GM12892 (cell line): ENCODE measurements at regions not wholly inside any gene's neighbourhood (a gene's known extent, or its start where the extent isn't known, plus 50 kb on each side); places are given as distances from the start of the nearest gene placed in this dataset.
"Not testable (repeated sequence)": the region's sequence is repeated elsewhere in the genome, so short reads cannot be mapped to it uniquely, and the experiment has no call there.

Source experiments
- DNase-seq: peaks from one replicate; pipeline ENCODE4 v3.0.0; 2011; ENCODE audit not compliant: insufficient read length
- FAIRE-seq: peaks from 2 replicates; lab custom pipeline; 2011; peaks lifted over from hg19 to GRCh38; lab: Jason Lieb, UNC
- POLR2A ChIP-seq: IDR thresholded peaks from 2 replicates; pipeline ENCODE4 v1.6.1; 2011; ENCODE audit warnings: low read depth, low read length, control low read depth
- POLR2AphosphoS5 ChIP-seq: IDR thresholded peaks from 2 replicates; pipeline ENCODE4 v1.6.1; 2011; ENCODE audit warnings: low read depth, low read length, control low read depth
- TAF1 ChIP-seq: IDR thresholded peaks from 2 replicates; pipeline ENCODE4 v1.6.1; 2011; ENCODE audit warnings: low read depth, mild to moderate bottlenecking, control low read depth, low read length, borderline replicate concordance

DNA sequence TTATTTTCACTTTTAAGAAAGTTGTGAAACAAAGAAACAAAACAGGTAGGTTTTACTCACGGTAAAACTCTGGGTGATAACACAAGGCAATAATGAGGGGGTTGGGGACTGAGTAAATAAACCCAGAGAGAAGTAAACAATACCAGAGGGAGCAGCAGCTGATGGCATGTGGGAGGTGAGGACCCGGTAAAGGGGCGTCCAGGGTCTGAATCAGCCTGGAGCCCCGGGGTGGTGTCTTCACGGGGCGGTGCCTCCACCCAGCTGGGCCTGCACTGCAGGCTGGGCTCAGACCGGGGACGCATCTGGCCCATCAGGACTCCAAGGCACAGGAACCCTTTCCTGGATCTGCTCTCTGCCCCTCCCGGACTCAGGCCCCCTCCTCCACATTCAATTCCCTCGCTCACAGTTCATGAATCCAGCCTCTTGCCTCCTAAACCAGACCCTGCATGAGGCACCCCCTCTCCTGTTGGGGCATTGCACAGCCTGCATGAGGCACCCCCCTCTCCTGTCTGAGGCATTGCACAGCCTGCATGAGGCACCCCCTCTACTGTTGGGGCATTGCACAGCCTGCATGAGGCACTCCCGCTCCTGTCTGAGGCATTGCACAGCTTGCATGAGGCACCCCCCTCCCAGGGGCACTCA, 73.9 kb upstream of the MFGE8 start:
- no peak for DNase-seq
- TF ChIP-seq POLR2A, result no peak
- TF ChIP-seq POLR2AphosphoS5, result no peak
- no peak for TF ChIP-seq TAF1
- no peak for FAIRE-seq

- no peak for DNase-seq
- no peak for FAIRE-seq
- TF ChIP-seq TAF1 (no peak), POLR2A (no peak), POLR2AphosphoS5 (no peak)
Measured at GRCh38 chr15:88987591-88987933, 74.4 kb upstream of the MFGE8 start.

DNA sequence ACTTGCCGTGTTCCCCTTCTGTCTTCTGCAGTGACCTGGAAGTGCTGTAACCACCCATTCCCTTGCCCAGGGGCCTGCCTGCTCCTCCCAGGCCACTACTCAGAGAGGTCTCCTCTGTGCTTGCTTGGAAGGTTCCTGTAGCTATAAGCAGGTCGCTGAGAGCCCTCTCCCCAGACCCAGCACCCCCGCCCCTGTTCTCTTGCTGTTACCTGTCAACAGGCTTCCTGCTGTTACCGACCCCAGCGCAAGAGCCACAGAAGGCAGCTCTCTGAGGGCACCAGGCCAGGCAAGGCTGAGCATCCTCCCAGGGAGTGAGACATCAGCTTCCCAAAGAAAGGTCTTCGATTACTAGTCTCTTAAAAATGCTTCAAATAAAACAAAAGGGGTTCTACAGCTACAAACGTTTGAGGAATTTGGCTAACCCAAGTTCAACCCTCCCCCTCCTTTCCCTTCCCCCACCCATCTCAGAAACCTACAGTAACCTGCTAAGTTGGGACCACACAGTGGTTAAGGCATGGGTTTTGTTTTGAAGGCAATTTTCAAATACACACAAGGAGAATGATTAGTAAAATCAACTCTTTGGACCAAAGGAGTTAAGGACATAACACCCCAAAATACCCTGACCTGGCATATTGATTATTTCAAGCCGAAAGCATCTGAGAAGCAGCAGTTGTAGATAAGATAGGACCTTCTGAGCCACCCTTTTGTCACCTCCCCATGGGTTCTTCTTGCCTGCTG, 74.9 kb upstream of the MFGE8 start:
- DNase-seq (no peak), FAIRE-seq (no peak)

GRCh38 chr15:88989578-88989977, 76.4 kb upstream of the MFGE8 start:
- TF ChIP-seq TAF1 (no peak), POLR2AphosphoS5 (no peak), POLR2A (no peak)

More for the DNA sequence above, 74.9 kb upstream of the MFGE8 start:
- TF ChIP-seq POLR2A (no peak), POLR2AphosphoS5 (no peak), TAF1 (no peak)

DNA sequence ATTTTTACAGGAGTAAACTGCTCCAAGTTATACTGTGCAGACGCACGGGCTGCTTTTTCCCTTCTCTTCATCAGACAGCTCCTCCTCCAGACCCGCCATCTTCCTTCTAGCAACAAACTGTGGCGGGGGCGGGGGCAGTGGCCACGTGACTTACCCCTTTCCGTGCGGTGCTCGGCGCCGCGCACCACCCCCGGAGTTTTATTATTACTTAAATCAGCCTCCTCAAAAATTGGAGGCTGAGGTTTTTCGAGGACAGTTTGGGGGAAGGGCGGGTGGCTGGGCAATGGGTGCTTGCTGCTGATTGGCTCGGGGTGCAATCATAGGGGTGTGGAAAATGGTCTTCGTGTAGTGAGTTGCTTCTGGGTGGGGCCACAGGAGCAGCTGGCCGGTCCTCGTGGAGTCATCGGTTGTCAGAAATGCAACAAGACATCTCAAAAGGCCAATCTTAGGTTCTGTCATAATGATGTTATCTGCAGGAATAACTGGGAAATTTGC, 77.1 kb upstream of the MFGE8 start:
- no peak for DNase-seq
- no peak for TF ChIP-seq POLR2A
- no peak for TF ChIP-seq POLR2AphosphoS5
- no peak for TF ChIP-seq TAF1
- FAIRE-seq, result no peak

More at GRCh38 chr15:88989578-88989977, 76.4 kb upstream of the MFGE8 start:
- FAIRE-seq (no peak), DNase-seq (no peak)

- DNase-seq (no peak), FAIRE-seq (no peak)
- no peak for TF ChIP-seq TAF1
- no peak for TF ChIP-seq POLR2AphosphoS5
- TF ChIP-seq POLR2A, result no peak
Measured at GRCh38 chr15:88992216-88992615, 79.0 kb upstream of the MFGE8 start.

DNA sequence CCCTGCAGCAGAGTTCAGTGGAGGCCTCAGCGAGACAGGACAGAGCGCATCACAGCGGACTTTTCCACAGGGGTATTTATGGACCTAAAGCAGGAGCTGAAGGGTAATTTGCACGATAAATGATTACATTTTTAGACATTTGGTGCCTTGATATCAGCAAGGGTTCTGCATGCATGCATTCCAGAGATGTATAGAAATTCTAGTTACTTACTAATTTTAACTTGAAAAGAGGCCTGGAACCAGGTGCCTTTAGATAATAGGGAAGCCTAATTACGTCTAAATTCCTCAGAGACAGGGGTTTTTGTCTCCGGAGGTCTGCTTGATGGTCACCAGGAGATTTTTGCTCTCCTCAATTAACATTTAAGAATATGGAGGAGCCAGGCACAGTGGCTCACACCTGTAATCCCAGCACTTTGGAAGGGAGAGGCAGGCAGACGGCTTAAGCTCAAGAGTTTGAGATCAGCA, 79.8 kb upstream of the MFGE8 start:
- no peak for FAIRE-seq
- DNase-seq, result no peak
- TF ChIP-seq POLR2AphosphoS5 (no peak), TAF1 (no peak), POLR2A (no peak)

DNA sequence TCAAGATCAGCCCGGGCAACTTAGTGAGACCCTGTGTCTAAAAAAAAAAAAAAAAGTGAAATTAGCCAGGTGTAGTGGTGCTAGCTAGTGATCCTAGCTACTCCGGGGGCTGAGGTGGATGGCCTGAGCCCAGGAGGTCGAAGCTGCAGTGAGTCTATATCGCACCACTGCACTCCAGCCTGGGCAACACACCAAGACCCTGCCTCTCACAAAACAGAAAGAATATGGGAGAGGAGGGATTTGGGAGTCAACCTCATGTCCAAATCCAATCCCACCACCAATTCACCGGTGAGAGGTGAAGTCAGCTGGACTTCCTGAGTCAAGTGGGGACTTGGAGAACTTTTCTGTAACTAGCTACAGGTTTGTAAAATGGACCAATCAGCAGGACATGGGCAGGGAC, 80.5 kb upstream of the MFGE8 start:
- DNase-seq (no peak), FAIRE-seq (no peak)
- TF ChIP-seq POLR2A, result no peak
- no peak for TF ChIP-seq POLR2AphosphoS5
- TF ChIP-seq TAF1, result no peak

GRCh38 chr15:88994286-88994685, 81.1 kb upstream of the MFGE8 start:
- no peak for DNase-seq
- FAIRE-seq, result no peak
- TF ChIP-seq POLR2AphosphoS5 (no peak), POLR2A (no peak), TAF1 (no peak)

GRCh38 chr15:88995449-88995848, 82.3 kb upstream of the MFGE8 start:
- DNase-seq (no peak), FAIRE-seq (no peak)
- TF ChIP-seq TAF1, result no peak

- no peak for FAIRE-seq
- no peak for TF ChIP-seq POLR2AphosphoS5
- no peak for TF ChIP-seq POLR2A
- TF ChIP-seq TAF1, result no peak
- no peak for DNase-seq
Measured at GRCh38 chr15:88997531-88997930, 84.4 kb upstream of the MFGE8 start.

GRCh38 chr15:88998980-88999713, 86.0 kb upstream of the MFGE8 start:
- TF ChIP-seq TAF1 (no peak), POLR2AphosphoS5 (no peak), POLR2A (no peak)
- no peak for DNase-seq
- no peak for FAIRE-seq

DNA sequence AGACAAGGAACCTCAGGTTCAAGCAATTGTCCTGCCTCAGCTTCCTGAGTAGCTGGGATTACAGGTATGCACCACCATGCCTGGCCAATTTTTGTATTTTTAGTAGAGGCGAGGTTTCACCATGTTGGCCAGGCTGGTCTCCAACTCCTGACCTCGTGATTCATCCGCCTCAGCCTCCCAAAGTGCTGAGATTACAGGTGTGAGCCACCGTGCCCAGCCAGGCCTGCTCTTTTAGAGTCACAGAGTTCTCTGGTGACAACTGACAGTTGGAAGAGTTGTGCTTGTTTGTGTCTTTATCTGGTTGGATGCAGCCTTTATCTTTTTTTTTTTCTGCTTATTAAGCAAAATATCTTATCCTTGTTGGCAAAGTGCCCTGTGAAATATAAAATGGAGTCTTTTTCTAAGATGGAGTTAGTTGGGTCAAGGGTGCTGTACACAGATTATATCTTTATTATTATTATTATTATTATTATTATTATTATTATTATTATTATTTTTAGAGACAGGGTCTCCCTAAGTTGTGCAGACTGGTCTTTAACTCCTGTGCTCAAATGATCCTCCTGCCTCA, 86.5 kb upstream of the ABHD2 start:
- not testable (repeated sequence) for DNase-seq, FAIRE-seq
